SK-N-DZ (cell line): ENCODE measurements at regions not wholly inside any gene's neighbourhood (a gene's known extent, or its start where the extent isn't known, plus 50 kb on each side); places are given as distances from the start of the nearest gene placed in this dataset.

ENCODE experiments used
- DNase-seq: peaks from one replicate; pipeline ENCODE4 v3.0.0-alpha.2; 2015; ENCODE audit warnings: low spot score

GRCh38 chr15:93205413-93205812 lies 116.4 kb upstream of the RGMA start:
- no peak for DNase-seq

GRCh38 chr15:93203036-93203435 lies 114.0 kb upstream of the RGMA start:
- DNase-seq = no peak

GRCh38 chr15:93202405-93202804 lies 113.4 kb upstream of the RGMA start:
- no peak for DNase-seq

GRCh38 chr15:93201940-93202339 lies 112.9 kb upstream of the RGMA start:
- no peak for DNase-seq

- DNase-seq = no peak
Observed at GRCh38 chr15:93200837-93201226, 111.8 kb upstream of the RGMA start.

GRCh38 chr15:93200081-93200836 lies 111.2 kb upstream of the RGMA start:
- DNase-seq = no peak

GRCh38 chr15:93196135-93196670 lies 107.2 kb upstream of the RGMA start:
- DNase-seq = no peak

- no peak for DNase-seq
Observed at GRCh38 chr15:93195109-93195508, 106.1 kb upstream of the RGMA start.

GRCh38 chr15:93190238-93190637 lies 101.2 kb upstream of the RGMA start:
- no peak for DNase-seq

- DNase-seq = peak; percentile 41
Observed at GRCh38 chr15:93189561-93189960, 100.5 kb upstream of the RGMA start.

- no peak for DNase-seq
Observed at GRCh38 chr15:93188236-93188635, 99.2 kb upstream of the RGMA start.

- no peak for DNase-seq
Observed at GRCh38 chr15:93185796-93186195, 96.8 kb upstream of the RGMA start.

GRCh38 chr15:93182703-93183205 lies 93.7 kb upstream of the RGMA start:
- DNase-seq = no peak

GRCh38 chr15:93180656-93181055 lies 91.6 kb upstream of the RGMA start:
- DNase-seq = no peak

- DNase-seq = no peak
Observed at GRCh38 chr15:93180128-93180527, 91.1 kb upstream of the RGMA start.

- no peak for DNase-seq
Observed at GRCh38 chr15:93179700-93180102, 90.7 kb upstream of the RGMA start.

GRCh38 chr15:93179072-93179471 lies 90.1 kb upstream of the RGMA start:
- no peak for DNase-seq

GRCh38 chr15:93178371-93178770 lies 89.4 kb upstream of the RGMA start:
- DNase-seq = no peak

- DNase-seq = no peak
Observed at GRCh38 chr15:93176065-93176464, 87.1 kb upstream of the RGMA start.

GRCh38 chr15:93174836-93175235 lies 85.8 kb upstream of the RGMA start:
- no peak for DNase-seq

GRCh38 chr15:93173369-93173768 lies 84.4 kb upstream of the RGMA start:
- DNase-seq = no peak

GRCh38 chr15:93171476-93171875 lies 82.5 kb upstream of the RGMA start:
- no peak for DNase-seq

- DNase-seq = no peak
Observed at GRCh38 chr15:93170329-93170728, 81.3 kb upstream of the RGMA start.
